ENCODE measurements at regions not wholly inside any gene's neighbourhood (a gene's known extent, or its start where the extent isn't known, plus 50 kb on each side); places are given as distances from the start of the nearest gene placed in this dataset.

GRCh38 chr16:51010817-51011216 is 140.3 kb downstream of the SALL1 start:
- H3K27ac ChIP-seq (ENCODE audit: low read depth, low read length) = no peak overlapping the region
- H3K9ac ChIP-seq (ENCODE audit: low read length) = no peak overlapping the region
- H3K9me3 Mint-ChIP-seq (ENCODE audit: unreplicated experiment) = peaks cover 2% of the 10 kb centered on the region
- peaks cover 14% of the 10 kb centered on the region for H3K4me1 Mint-ChIP-seq (ENCODE audit: low read depth, unreplicated experiment)
- H3K27ac Mint-ChIP-seq (ENCODE audit: unreplicated experiment) = no peak overlapping the region
- no peaks in the 10 kb centered on the region for H3K4me1 ChIP-seq (ENCODE audit: insufficient read depth, low read length)
- H3K27me3 Mint-ChIP-seq (ENCODE audit: low read depth, unreplicated experiment) = no peaks in the 10 kb centered on the region
- FAIRE-seq = no peak
- no peaks in the 10 kb centered on the region for H3K36me3 ChIP-seq (ENCODE audit: insufficient read depth, low read length)
- no peaks in the 10 kb centered on the region for H3K79me2 ChIP-seq (ENCODE audit: insufficient read depth, low read length)
- H3K4me3 Mint-ChIP-seq (ENCODE audit: unreplicated experiment) = no peak overlapping the region
- H4K20me1 ChIP-seq (ENCODE audit: insufficient read depth, low read length) = no peaks in the 10 kb centered on the region
- H2AFZ ChIP-seq (ENCODE audit: low read depth, low read length) = no peak overlapping the region
- H3K4me2 ChIP-seq (ENCODE audit: low read length) = no peak overlapping the region
- no peak for TF ChIP-seq CTCF (IDR thresholded peaks at IDR 0.05; ENCODE audit: insufficient read depth, low read depth, low read length)
- no peak for TF ChIP-seq EZH2 (IDR thresholded peaks at IDR 0.05; ENCODE audit: insufficient read depth, low read length)
- H3K27me3 ChIP-seq (ENCODE audit: insufficient read depth, low read length) = no peaks in the 10 kb centered on the region
- no peak overlapping the region for H3K4me3 ChIP-seq (ENCODE audit: insufficient read depth, low read depth, low read length)
- DNase-seq (ENCODE audit: low read depth) = no peak
- no peaks in the 10 kb centered on the region for H3K36me3 Mint-ChIP-seq (ENCODE audit: low read depth, unreplicated experiment)
- H3K9me3 ChIP-seq (ENCODE audit: insufficient read depth, low read depth, low read length) = no peaks in the 10 kb centered on the region

GRCh38 chr16:51009813-51010212 is 141.3 kb downstream of the SALL1 start:
- Histone ChIP-seq H3K79me2 (ENCODE audit: insufficient read depth, low read length) (no peaks in the 10 kb centered on the region), H4K20me1 (ENCODE audit: insufficient read depth, low read length) (no peaks in the 10 kb centered on the region), H3K9me3 (ENCODE audit: insufficient read depth, low read depth, low read length) (no peaks in the 10 kb centered on the region), H3K4me2 (ENCODE audit: low read length) (no peak overlapping the region), H3K27me3 (ENCODE audit: insufficient read depth, low read length) (no peaks in the 10 kb centered on the region), H3K36me3 (ENCODE audit: insufficient read depth, low read length) (no peaks in the 10 kb centered on the region), H3K4me3 (ENCODE audit: insufficient read depth, low read depth, low read length) (no peak overlapping the region), H3K9ac (ENCODE audit: low read length) (no peak overlapping the region), H2AFZ (ENCODE audit: low read depth, low read length) (no peak overlapping the region), H3K27ac (ENCODE audit: low read depth, low read length) (no peak overlapping the region), H3K4me1 (ENCODE audit: insufficient read depth, low read length) (no peaks in the 10 kb centered on the region)
- Mint-ChIP-seq H3K27ac (ENCODE audit: unreplicated experiment) (no peak overlapping the region), H3K4me1 (ENCODE audit: low read depth, unreplicated experiment) (peaks cover 14% of the 10 kb centered on the region), H3K36me3 (ENCODE audit: low read depth, unreplicated experiment) (no peaks in the 10 kb centered on the region), H3K4me3 (ENCODE audit: unreplicated experiment) (no peak overlapping the region), H3K27me3 (ENCODE audit: low read depth, unreplicated experiment) (peaks cover 4% of the 10 kb centered on the region), H3K9me3 (ENCODE audit: unreplicated experiment) (peaks cover 3% of the 10 kb centered on the region)
- DNase-seq (ENCODE audit: low read depth) = no peak
- TF ChIP-seq EZH2 (IDR thresholded peaks at IDR 0.05; ENCODE audit: insufficient read depth, low read length) = no peak
- no peak for TF ChIP-seq CTCF (IDR thresholded peaks at IDR 0.05; ENCODE audit: insufficient read depth, low read depth, low read length)
- no peak for FAIRE-seq

- FAIRE-seq = no peak
- H3K36me3 Mint-ChIP-seq (ENCODE audit: low read depth, unreplicated experiment) = no peaks in the 10 kb centered on the region
These were observed 141.7 kb downstream of the SALL1 start for GRCh38 chr16:51009359-51009758.

More at GRCh38 chr16:51009359-51009758, 141.7 kb downstream of the SALL1 start:
- Histone ChIP-seq H3K4me2 (ENCODE audit: low read length) (no peak overlapping the region), H3K27me3 (ENCODE audit: insufficient read depth, low read length) (no peaks in the 10 kb centered on the region), H3K9me3 (ENCODE audit: insufficient read depth, low read depth, low read length) (no peaks in the 10 kb centered on the region), H3K27ac (ENCODE audit: low read depth, low read length) (no peak overlapping the region), H2AFZ (ENCODE audit: low read depth, low read length) (no peak overlapping the region), H4K20me1 (ENCODE audit: insufficient read depth, low read length) (no peaks in the 10 kb centered on the region), H3K4me1 (ENCODE audit: insufficient read depth, low read length) (no peaks in the 10 kb centered on the region), H3K36me3 (ENCODE audit: insufficient read depth, low read length) (no peaks in the 10 kb centered on the region), H3K79me2 (ENCODE audit: insufficient read depth, low read length) (no peaks in the 10 kb centered on the region), H3K9ac (ENCODE audit: low read length) (no peak overlapping the region), H3K4me3 (ENCODE audit: insufficient read depth, low read depth, low read length) (no peak overlapping the region)
- H3K9me3 Mint-ChIP-seq (ENCODE audit: unreplicated experiment) = peaks cover 3% of the 10 kb centered on the region
- TF ChIP-seq CTCF (IDR thresholded peaks at IDR 0.05; ENCODE audit: insufficient read depth, low read depth, low read length) = no peak
- TF ChIP-seq EZH2 (IDR thresholded peaks at IDR 0.05; ENCODE audit: insufficient read depth, low read length) = no peak
- H3K27me3 Mint-ChIP-seq (ENCODE audit: low read depth, unreplicated experiment) = peaks cover 4% of the 10 kb centered on the region
- no peak overlapping the region for H3K4me3 Mint-ChIP-seq (ENCODE audit: unreplicated experiment)
- H3K27ac Mint-ChIP-seq (ENCODE audit: unreplicated experiment) = no peak overlapping the region
- DNase-seq (ENCODE audit: low read depth) = no peak
- H3K4me1 Mint-ChIP-seq (ENCODE audit: low read depth, unreplicated experiment) = peaks cover 14% of the 10 kb centered on the region
